ENCODE measurements at regions not wholly inside any gene's neighbourhood (a gene's known extent, or its start where the extent isn't known, plus 50 kb on each side); places are given as distances from the start of the nearest gene placed in this dataset.

DNA sequence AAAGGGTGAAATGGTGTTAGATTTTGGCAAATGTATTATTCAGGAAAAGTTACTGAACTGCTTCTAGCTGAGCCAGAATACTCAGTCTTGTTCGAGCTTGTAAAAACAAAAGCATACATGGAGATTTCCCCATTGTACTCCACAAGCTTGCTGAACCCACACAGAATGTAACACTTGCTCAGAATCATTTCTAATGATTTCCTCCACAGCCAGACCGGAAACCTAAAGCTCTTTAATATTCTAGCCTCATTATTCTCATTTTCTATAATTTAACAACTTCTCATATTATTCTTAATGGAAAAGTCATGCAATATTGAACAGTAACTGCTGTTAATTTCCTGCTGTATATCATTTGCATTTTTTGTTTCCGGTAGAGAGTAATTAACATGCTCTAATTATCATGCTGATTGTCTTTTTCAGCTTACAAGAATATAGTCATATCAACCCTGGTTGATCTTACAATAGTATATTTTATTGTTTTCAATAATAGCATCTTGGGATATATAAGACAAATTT lies 1387.5 kb upstream of the EYS start (continued):
- TF ChIP-seq, protein P1, sequence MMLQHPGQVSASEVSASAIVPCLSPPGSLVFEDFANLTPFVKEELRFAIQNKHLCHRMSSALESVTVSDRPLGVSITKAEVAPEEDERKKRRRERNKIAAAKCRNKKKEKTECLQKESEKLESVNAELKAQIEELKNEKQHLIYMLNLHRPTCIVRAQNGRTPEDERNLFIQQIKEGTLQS (IDR thresholded peaks at IDR 0.05; ENCODE audit: insufficient read depth, low read depth, low read length) = no peak
- TF ChIP-seq, protein P2, sequence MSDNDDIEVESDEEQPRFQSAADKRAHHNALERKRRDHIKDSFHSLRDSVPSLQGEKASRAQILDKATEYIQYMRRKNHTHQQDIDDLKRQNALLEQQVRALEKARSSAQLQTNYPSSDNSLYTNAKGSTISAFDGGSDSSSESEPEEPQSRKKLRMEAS (IDR thresholded peaks at IDR 0.05) = no peak
- TF ChIP-seq POLR2A (IDR thresholded peaks at IDR 0.05; ENCODE audit: control extremely low read depth in 1 of 2, low read depth in 2 of 2, low read length in 2 of 2) (no peak), TCF12 (IDR thresholded peaks at IDR 0.05; ENCODE audit: low read depth, low read length) (no peak), RXRA (IDR thresholded peaks at IDR 0.05; ENCODE audit: insufficient read depth, low read depth, low read length) (no peak)
- TF ChIP-seq, protein P3, sequence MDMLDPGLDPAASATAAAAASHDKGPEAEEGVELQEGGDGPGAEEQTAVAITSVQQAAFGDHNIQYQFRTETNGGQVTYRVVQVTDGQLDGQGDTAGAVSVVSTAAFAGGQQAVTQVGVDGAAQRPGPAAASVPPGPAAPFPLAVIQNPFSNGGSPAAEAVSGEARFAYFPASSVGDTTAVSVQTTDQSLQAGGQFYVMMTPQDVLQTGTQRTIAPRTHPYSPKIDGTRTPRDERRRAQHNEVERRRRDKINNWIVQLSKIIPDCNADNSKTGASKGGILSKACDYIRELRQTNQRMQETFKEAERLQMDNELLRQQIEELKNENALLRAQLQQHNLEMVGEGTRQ (IDR thresholded peaks at IDR 0.05; ENCODE audit: low read length) = no peak

All from H1 (cell line).